ENCODE measurements at regions not wholly inside any gene's neighbourhood (a gene's known extent, or its start where the extent isn't known, plus 50 kb on each side); places are given as distances from the start of the nearest gene placed in this dataset.
A peak's percentile ranks its signal among the peaks of the same experiment; 100 is the strongest.
"Not testable (repeated sequence)": the region's sequence is repeated elsewhere in the genome, so short reads cannot be mapped to it uniquely, and the experiment has no call there.

- DNase-seq (ENCODE audit: extremely low read depth, low read depth, low spot score): no peak
Observed at GRCh38 chr20:26134606-26135005, 438.0 kb upstream of the ZNF337 start.

- not testable (repeated sequence) for DNase-seq (ENCODE audit: extremely low read depth, low read depth, low spot score)
Observed at GRCh38 chr20:26133794-26134193, 437.1 kb upstream of the ZNF337 start.

- DNase-seq (ENCODE audit: extremely low read depth, low read depth, low spot score): not testable (repeated sequence)
Observed at GRCh38 chr20:26120920-26121319, 424.3 kb upstream of the ZNF337 start.

- DNase-seq (ENCODE audit: extremely low read depth, low read depth, low spot score): not testable (repeated sequence)
Observed at GRCh38 chr20:26094498-26094897, 397.8 kb upstream of the ZNF337 start.

- not testable (repeated sequence) for DNase-seq (ENCODE audit: extremely low read depth, low read depth, low spot score)
Observed at GRCh38 chr20:26091921-26092320, 395.3 kb upstream of the ZNF337 start.

GRCh38 chr20:26086195-26086594 is 389.5 kb upstream of the ZNF337 start:
- not testable (repeated sequence) for DNase-seq (ENCODE audit: extremely low read depth, low read depth, low spot score)

- not testable (repeated sequence) for DNase-seq (ENCODE audit: extremely low read depth, low read depth, low spot score)
Observed at GRCh38 chr20:26073972-26074371, 377.3 kb upstream of the ZNF337 start.

- DNase-seq (ENCODE audit: extremely low read depth, low read depth, low spot score): not testable (repeated sequence)
Observed at GRCh38 chr20:26059324-26059723, 362.7 kb upstream of the ZNF337 start.

GRCh38 chr20:26058446-26058845 is 361.8 kb upstream of the ZNF337 start:
- DNase-seq (ENCODE audit: extremely low read depth, low read depth, low spot score): not testable (repeated sequence)

- DNase-seq (ENCODE audit: extremely low read depth, low read depth, low spot score): not testable (repeated sequence)
Observed at GRCh38 chr20:26057135-26057752, 360.6 kb upstream of the ZNF337 start.

GRCh38 chr20:26025792-26026191 is 329.1 kb upstream of the ZNF337 start:
- DNase-seq (ENCODE audit: extremely low read depth, low read depth, low spot score): not testable (repeated sequence)

GRCh38 chr20:26010942-26011276 is 314.3 kb upstream of the ZNF337 start:
- not testable (repeated sequence) for DNase-seq (ENCODE audit: extremely low read depth, low read depth, low spot score)

- DNase-seq (ENCODE audit: extremely low read depth, low read depth, low spot score): not testable (repeated sequence)
Observed at GRCh38 chr20:26010224-26010941, 313.7 kb upstream of the ZNF337 start.

- DNase-seq (ENCODE audit: extremely low read depth, low read depth, low spot score): peak; percentile 70
Observed at GRCh38 chr20:26009402-26010223, 313.0 kb upstream of the ZNF337 start.

- DNase-seq (ENCODE audit: extremely low read depth, low read depth, low spot score): not testable (repeated sequence)
Observed at GRCh38 chr20:26008026-26008425, 311.4 kb upstream of the ZNF337 start.

- not testable (repeated sequence) for DNase-seq (ENCODE audit: extremely low read depth, low read depth, low spot score)
Observed at GRCh38 chr20:26006164-26006563, 309.5 kb upstream of the ZNF337 start.

GRCh38 chr20:26003959-26004358 is 307.3 kb upstream of the ZNF337 start:
- not testable (repeated sequence) for DNase-seq (ENCODE audit: extremely low read depth, low read depth, low spot score)

GRCh38 chr20:25997367-25998038 is 300.9 kb upstream of the ZNF337 start:
- DNase-seq (ENCODE audit: extremely low read depth, low read depth, low spot score): not testable (repeated sequence)

- DNase-seq (ENCODE audit: extremely low read depth, low read depth, low spot score): no peak
Observed at GRCh38 chr20:25992146-25992545, 295.5 kb upstream of the ZNF337 start.

- DNase-seq (ENCODE audit: extremely low read depth, low read depth, low spot score): no peak
Observed at GRCh38 chr20:25991756-25992130, 295.1 kb upstream of the ZNF337 start.
